OCI-LY1 (cell line): ENCODE measurements at regions not wholly inside any gene's neighbourhood (a gene's known extent, or its start where the extent isn't known, plus 50 kb on each side); places are given as distances from the start of the nearest gene placed in this dataset.
"Not testable (repeated sequence)": the region's sequence is repeated elsewhere in the genome, so short reads cannot be mapped to it uniquely, and the experiment has no call there.

Source experiments
- H2AFZ ChIP-seq: fragments of 200-600 bp; sonication (generic), shearing (Covaris generic); 2 replicates; pipeline ENCODE4 v1.6.0; 2014; ENCODE audit warnings: antibody characterized with exemption, mild to moderate bottlenecking, low read length
- H3F3A ChIP-seq: fragments of 200-600 bp; sonication (generic), shearing (Covaris generic); 2 replicates; pipeline ENCODE4 v1.6.0; 2014; ENCODE audit warnings: mild to moderate bottlenecking, antibody characterized with exemption, low read length, moderate library complexity; ENCODE audit not compliant: insufficient read depth
- H3K27ac ChIP-seq: fragments of 200-600 bp; sonication (generic); 2 replicates; pipeline ENCODE4 v1.5.1; 2014; ENCODE audit warnings: low read length, mixed run types, mild to moderate bottlenecking, low read depth; ENCODE audit not compliant: poor library complexity, severe bottlenecking
- H3K27me3 ChIP-seq: fragments of 200-600 bp; sonication (generic); 2 replicates; pipeline ENCODE4 v1.6.0; 2014; ENCODE audit warnings: antibody characterized with exemption, mild to moderate bottlenecking, low read length, moderate library complexity; ENCODE audit not compliant: insufficient read depth
- H3K36me3 ChIP-seq: fragments of 200-600 bp; sonication (generic); 2 replicates; pipeline ENCODE4 v1.6.1; 2014; ENCODE audit warnings: mild to moderate bottlenecking, antibody characterized with exemption, low read length, moderate library complexity, mixed read lengths; ENCODE audit not compliant: insufficient read depth
- H3K4me1 ChIP-seq: fragments of 200-600 bp; sonication (generic); 2 replicates; pipeline ENCODE4 v1.5.1; 2014; ENCODE audit warnings: mild to moderate bottlenecking, low read length, moderate library complexity; ENCODE audit not compliant: insufficient read depth, severe bottlenecking
- H3K4me2 ChIP-seq: fragments of 200-600 bp; sonication (generic), shearing (Covaris generic); 2 replicates; pipeline ENCODE4 v1.6.1; 2014; ENCODE audit warnings: low read length
- H3K4me3 ChIP-seq: fragments of 200-600 bp; sonication (generic); 2 replicates; pipeline ENCODE4 v1.5.1; 2014; ENCODE audit warnings: low read length, low read depth, mild to moderate bottlenecking, mixed read lengths; ENCODE audit not compliant: poor library complexity, severe bottlenecking
- H3K79me2 ChIP-seq: fragments of 200-600 bp; shearing (Covaris generic); 2 replicates; pipeline ENCODE4 v1.6.1; 2016; ENCODE audit warnings: mixed run types, low read length, mixed read lengths; ENCODE audit not compliant: insufficient read depth
- H3K9ac ChIP-seq: fragments of 200-600 bp; sonication (generic), shearing (Covaris generic); 2 replicates; pipeline ENCODE4 v1.6.1; 2014; ENCODE audit warnings: mild to moderate bottlenecking, low read length, mixed read lengths
- H3K9me2 ChIP-seq: fragments of 200-600 bp; sonication (generic), shearing (Covaris generic); 2 replicates; pipeline ENCODE4 v1.6.1; 2014; ENCODE audit warnings: low read depth, mild to moderate bottlenecking, low read length, mixed read lengths
- H3K9me3 ChIP-seq: fragments of 200-600 bp; shearing (Covaris generic); 2 replicates; pipeline ENCODE4 v1.6.1; 2014; ENCODE audit warnings: low read length, mixed read lengths
- H4K20me1 ChIP-seq: fragments of 200-600 bp; sonication (generic), shearing (Covaris generic); 2 replicates; pipeline ENCODE4 v1.6.0; 2016; ENCODE audit warnings: mild to moderate bottlenecking, low read length; ENCODE audit not compliant: insufficient read depth
- CTCF ChIP-seq: fragments of 200-600 bp; sonication (generic), shearing (Covaris generic); IDR thresholded peaks from 2 replicates; pipeline ENCODE4 v1.5.1; 2017; ENCODE audit warnings: mild to moderate bottlenecking, antibody characterized with exemption, low read length, moderate library complexity, mixed read lengths
- EZH2 ChIP-seq: fragments of 200-600 bp; sonication (generic), shearing (Covaris generic); IDR thresholded peaks from 2 replicates; pipeline ENCODE4 v1.8.0; 2017; ENCODE audit warnings: borderline replicate concordance, mixed run types, mild to moderate bottlenecking, antibody characterized with exemption, low read length, moderate library complexity, mixed read lengths

DNA sequence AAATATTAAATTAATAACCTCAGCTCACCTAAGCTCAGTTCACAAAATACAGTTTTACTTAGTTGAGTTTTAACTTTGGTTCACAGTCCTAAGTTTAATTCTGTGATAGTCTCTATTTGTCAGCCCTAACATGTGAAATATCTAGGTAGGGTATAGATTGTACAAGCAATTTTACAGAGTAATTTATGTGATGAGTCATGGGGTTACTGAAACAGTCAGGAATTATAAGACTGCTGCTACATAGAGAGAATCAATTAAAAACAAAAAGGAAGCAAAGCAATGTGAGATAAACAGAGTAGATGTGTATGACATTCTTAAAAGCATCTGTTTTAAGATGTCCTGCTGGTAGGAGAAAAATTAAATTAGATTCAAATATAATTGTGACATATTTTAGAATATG is 1018.2 kb upstream of the KCND2 start:
- Histone ChIP-seq H4K20me1 (no peaks in the 10 kb centered on the region), H3K4me2 (no peak overlapping the region), H3K9me3 (no peaks in the 10 kb centered on the region), H3K9ac (no peak overlapping the region), H3K79me2 (no peaks in the 10 kb centered on the region), H3F3A (no peaks in the 10 kb centered on the region), H2AFZ (no peak overlapping the region), H3K36me3 (no peaks in the 10 kb centered on the region), H3K27me3 (no peaks in the 10 kb centered on the region), H3K4me3 (no peak overlapping the region), H3K9me2 (no peaks in the 10 kb centered on the region), H3K27ac (no peak overlapping the region), H3K4me1 (no peaks in the 10 kb centered on the region)
- TF ChIP-seq EZH2 (no peak), CTCF (no peak)

DNA sequence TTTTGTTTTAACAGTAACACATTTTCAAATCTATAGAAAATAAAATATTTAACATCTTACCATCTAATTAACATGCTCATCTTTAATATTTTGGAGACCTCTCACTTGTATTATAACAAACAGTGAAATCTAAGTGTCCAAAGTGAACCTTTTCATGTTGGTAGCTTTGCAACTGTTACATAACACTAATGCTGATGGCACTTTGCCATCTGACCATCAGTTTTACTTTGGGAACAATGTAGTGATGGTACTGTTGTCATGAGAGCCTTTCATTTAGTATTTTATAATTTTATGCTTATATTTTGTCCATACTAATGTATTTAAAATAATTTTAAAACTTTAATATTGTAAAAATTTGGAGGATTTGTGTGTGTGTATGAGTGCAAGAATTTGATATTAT is 1017.0 kb upstream of the KCND2 start:
- no peak overlapping the region for H3K4me3 ChIP-seq
- no peaks in the 10 kb centered on the region for H3K27me3 ChIP-seq
- TF ChIP-seq EZH2 (no peak), CTCF (no peak)
- no peaks in the 10 kb centered on the region for H3K4me1 ChIP-seq
- no peaks in the 10 kb centered on the region for H4K20me1 ChIP-seq
- no peak overlapping the region for H3K4me2 ChIP-seq
- no peaks in the 10 kb centered on the region for H3F3A ChIP-seq
- no peaks in the 10 kb centered on the region for H3K9me2 ChIP-seq
- no peak overlapping the region for H2AFZ ChIP-seq
- no peak overlapping the region for H3K9ac ChIP-seq
- H3K9me3 ChIP-seq = no peaks in the 10 kb centered on the region
- no peak overlapping the region for H3K27ac ChIP-seq
- no peaks in the 10 kb centered on the region for H3K79me2 ChIP-seq
- H3K36me3 ChIP-seq = no peaks in the 10 kb centered on the region

DNA sequence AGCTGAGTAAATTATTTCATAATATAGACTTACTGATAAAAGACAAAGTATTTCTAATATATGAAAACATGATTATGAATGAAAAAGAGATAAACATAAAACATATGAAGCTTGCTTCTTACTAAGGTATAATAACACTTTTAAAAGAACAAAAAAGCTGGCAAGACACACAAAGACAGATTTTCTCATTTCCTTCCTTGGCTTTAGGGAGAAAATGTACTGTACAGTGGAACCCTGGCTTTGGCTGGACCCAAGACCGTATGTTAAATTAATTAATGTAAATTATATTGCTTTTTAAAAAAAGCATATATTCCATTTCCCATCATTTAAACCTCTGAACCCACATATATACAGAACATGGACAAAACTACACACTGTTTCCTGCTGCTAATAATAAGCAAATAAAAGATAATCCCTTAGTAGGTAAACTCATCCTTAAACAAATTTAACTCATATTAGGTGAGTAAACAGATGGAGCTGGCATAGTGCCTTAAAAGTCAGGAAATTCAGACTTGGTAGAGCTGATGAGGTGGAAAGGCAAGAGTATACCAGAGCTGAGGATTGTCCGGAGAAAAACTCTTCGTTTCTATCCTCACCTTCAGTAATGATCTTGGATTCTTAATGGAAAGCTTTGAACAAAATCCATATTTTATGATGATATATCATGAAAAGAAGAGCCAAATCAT is 1016.4 kb upstream of the KCND2 start:
- no peaks in the 10 kb centered on the region for H3K9me2 ChIP-seq
- no peak overlapping the region for H3K4me2 ChIP-seq
- TF ChIP-seq CTCF (no peak), EZH2 (no peak)
- no peaks in the 10 kb centered on the region for H4K20me1 ChIP-seq
- no peaks in the 10 kb centered on the region for H3K9me3 ChIP-seq
- H3K4me3 ChIP-seq = no peak overlapping the region
- H3K27me3 ChIP-seq = no peaks in the 10 kb centered on the region
- H3K4me1 ChIP-seq = no peaks in the 10 kb centered on the region
- H3K79me2 ChIP-seq = no peaks in the 10 kb centered on the region
- H3K27ac ChIP-seq = no peak overlapping the region
- no peaks in the 10 kb centered on the region for H3K36me3 ChIP-seq
- no peak overlapping the region for H2AFZ ChIP-seq
- no peak overlapping the region for H3K9ac ChIP-seq
- H3F3A ChIP-seq = no peaks in the 10 kb centered on the region

DNA sequence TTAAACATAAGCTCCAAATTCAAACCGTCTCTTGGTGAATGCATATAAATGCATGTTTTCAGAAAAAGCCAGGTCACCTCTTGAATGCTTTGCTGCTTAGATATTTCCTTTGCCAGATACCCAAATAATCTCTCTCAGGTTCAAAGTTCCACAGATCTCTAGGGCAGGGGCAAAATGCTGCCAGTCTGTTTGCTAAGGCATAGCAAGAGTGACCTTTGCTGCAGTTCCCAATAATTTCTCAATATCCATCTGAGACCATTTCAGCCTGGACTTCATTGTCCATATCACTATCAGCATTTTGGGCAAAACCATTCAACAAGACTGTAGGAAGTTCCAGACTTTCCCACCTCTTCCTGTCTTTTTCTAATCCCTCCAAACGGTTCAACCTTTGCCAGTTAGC is 1006.2 kb upstream of the KCND2 start:
- H3K4me2 ChIP-seq, H3K9me3 ChIP-seq, H4K20me1 ChIP-seq, H2AFZ ChIP-seq, H3K36me3 ChIP-seq, H3K27ac ChIP-seq, H3F3A ChIP-seq, H3K4me1 ChIP-seq, H3K27me3 ChIP-seq, H3K9me2 ChIP-seq, H3K4me3 ChIP-seq, H3K79me2 ChIP-seq, H3K9ac ChIP-seq: not testable (repeated sequence)
